ENCODE measurements at regions not wholly inside any gene's neighbourhood (a gene's known extent, or its start where the extent isn't known, plus 50 kb on each side); places are given as distances from the start of the nearest gene placed in this dataset.

- DNase-seq = no peak
These were observed 347.9 kb downstream of the BCAT1 start for GRCh38 chr12:24600996-24601395.

GRCh38 chr12:24600551-24600950, 348.4 kb downstream of the BCAT1 start:
- DNase-seq = no peak

- no peak for DNase-seq
These were observed 349.2 kb downstream of the BCAT1 start for GRCh38 chr12:24599736-24600135.

- DNase-seq = no peak
These were observed 351.3 kb downstream of the BCAT1 start for GRCh38 chr12:24597580-24597979.

GRCh38 chr12:24596768-24597388, 352.0 kb downstream of the BCAT1 start:
- no peak for DNase-seq

- DNase-seq = no peak
These were observed 353.2 kb downstream of the BCAT1 start for GRCh38 chr12:24595652-24596235.

- DNase-seq = no peak
These were observed 357.0 kb downstream of the BCAT1 start for GRCh38 chr12:24591715-24592440.

- DNase-seq = no peak
These were observed 357.7 kb downstream of the BCAT1 start for GRCh38 chr12:24591079-24591626.

GRCh38 chr12:24586293-24586692, 362.6 kb downstream of the BCAT1 start:
- no peak for DNase-seq

GRCh38 chr12:24584032-24584675, 364.7 kb downstream of the BCAT1 start:
- DNase-seq = no peak

- DNase-seq = no peak
These were observed 365.8 kb downstream of the BCAT1 start for GRCh38 chr12:24582954-24583601.

- DNase-seq = no peak
These were observed 374.4 kb downstream of the BCAT1 start for GRCh38 chr12:24574538-24574937.

GRCh38 chr12:24573621-24574020, 375.3 kb downstream of the BCAT1 start:
- DNase-seq = no peak

GRCh38 chr12:24565300-24565699, 383.6 kb downstream of the BCAT1 start:
- no peak for DNase-seq

GRCh38 chr12:24562771-24563431, 386.0 kb downstream of the BCAT1 start:
- DNase-seq = no peak

- DNase-seq = no peak
These were observed 386.8 kb downstream of the BCAT1 start for GRCh38 chr12:24561882-24562770.

GRCh38 chr12:24561411-24561871, 387.5 kb downstream of the BCAT1 start:
- no peak for DNase-seq

- DNase-seq = no peak
These were observed 388.1 kb downstream of the BCAT1 start for GRCh38 chr12:24560831-24561271.

GRCh38 chr12:24560192-24560775, 388.6 kb downstream of the BCAT1 start:
- no peak for DNase-seq

- no peak for DNase-seq
These were observed 391.2 kb downstream of the BCAT1 start for GRCh38 chr12:24557738-24558137.

- DNase-seq = no peak
These were observed 393.2 kb downstream of the BCAT1 start for GRCh38 chr12:24555730-24556129.

Measured in stimulated activated CD4-positive, alpha-beta T cell treated with anti-CD3 and anti-CD28 coated beads, Interleukin-2, amount 100 ng/mL, for 24 hours (primary cell).